Kidney (tissue), 13 donors: ENCODE measurements at regions not wholly inside any gene's neighbourhood (a gene's known extent, or its start where the extent isn't known, plus 50 kb on each side); places are given as distances from the start of the nearest gene placed in this dataset.

Experiments
- DNase-seq, 5 donors: peaks; one replicate each; pipeline ENCODE4 v3.0.0-alpha.2; 2013 to 2020
- FAIRE-seq: peaks from 2 replicates; lab custom pipeline; 2012; peaks lifted over from hg19 to GRCh38; lab: Jason Lieb, UNC
- H3K27ac ChIP-seq, 2 donors: one replicate each; pipeline ENCODE4 v1.7.0; 2013; ENCODE audit warnings: low read depth in 2 of 2, low read length in 2 of 2, inconsistent platforms in 1 of 2
- H3K27me3 ChIP-seq: one replicate; pipeline ENCODE4 v1.7.1; 2013; ENCODE audit warnings: low read length, inconsistent platforms; ENCODE audit not compliant: control insufficient read depth, insufficient read depth
- H3K36me3 ChIP-seq, 3 donors: one replicate each; pipeline versions ENCODE4 v1.7.0 to v1.7.1; 2013; ENCODE audit warnings: low read length in 3 of 3, control low read depth in 1 of 3, inconsistent platforms in 1 of 3; ENCODE audit not compliant: insufficient read depth in 3 of 3, control insufficient read depth in 2 of 3
- H3K4me1 ChIP-seq, 3 donors: one replicate each; pipeline versions ENCODE4 v1.7.0 to v1.7.1; 2013; ENCODE audit warnings: low read length in 3 of 3, inconsistent platforms in 1 of 3, low read depth in 1 of 3; ENCODE audit not compliant: control insufficient read depth in 2 of 3, insufficient read depth in 2 of 3
- H3K4me3 ChIP-seq, 3 donors: one replicate each; pipeline versions ENCODE4 v1.7.0 to v1.8.1; 2013; ENCODE audit warnings: low read length in 3 of 3, control low read depth in 1 of 3, inconsistent platforms in 1 of 3
- H3K9ac ChIP-seq, 3 donors: one replicate each; pipeline versions ENCODE4 v1.7.0 to v1.7.1; 2013; ENCODE audit warnings: low read length in 3 of 3, control low read depth in 1 of 3, inconsistent platforms in 1 of 3
- H3K9me3 ChIP-seq, 3 donors: one replicate each; pipeline versions ENCODE4 v1.7.0 to v1.7.1; 2013; ENCODE audit warnings: low read length in 3 of 3, control low read depth in 1 of 3, inconsistent platforms in 1 of 3; ENCODE audit not compliant: control insufficient read depth in 2 of 3, insufficient read depth in 1 of 3
- CTCF ChIP-seq: IDR thresholded peaks from 3 replicates; pipeline ENCODE4 v1.5.1; 2012; ENCODE audit warnings: mild to moderate bottlenecking, moderate library complexity, borderline replicate concordance; ENCODE audit not compliant: insufficient read depth; ENCODE audit errors: extremely low read depth
- intact Hi-C: fragments of 100-400 bp; cut with DNase I; formaldehyde crosslinking; loops from one replicate; pipeline ENCODE4 v1.11.1; 2022
- donor health status: control.
- donor health status: control.
- donor health status: control.
- donor health status: control.
- donor health status: control.
- donor health status: DM: yes; HTN: yes; CAD: no.
- donor health status: Normal renal cell carcinoma (clear cell type).

DNA sequence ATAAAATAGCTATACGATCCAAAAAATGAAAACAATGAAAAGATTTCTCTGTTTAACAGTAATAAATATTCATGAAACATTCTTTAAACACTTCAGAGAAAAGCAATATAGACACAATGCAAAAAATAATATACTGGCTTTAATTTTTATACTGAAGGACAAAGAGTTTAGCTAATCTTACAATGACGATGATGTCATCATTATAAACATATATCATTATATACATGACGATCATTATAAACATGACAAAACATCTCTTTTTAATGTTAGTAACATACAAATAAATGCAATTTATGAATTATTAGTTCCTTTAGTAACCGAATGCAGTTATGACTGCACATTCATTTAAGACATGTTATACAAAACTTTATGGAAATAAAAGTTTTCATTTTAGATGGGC, 1434.6 kb downstream of the PCDH18 start:
- Histone ChIP-seq H3K36me3 (no peaks in the 10 kb centered on the region), H3K9ac (no peak overlapping the region), H3K4me3 (no peak overlapping the region), H3K4me1 (no peaks in the 10 kb centered on the region), H3K27ac (no peak overlapping the region), H3K9me3 (no peaks in the 10 kb centered on the region), H3K27me3 (no peaks in the 10 kb centered on the region)
- intact Hi-C loops: no loop called here
- DNase-seq: no peak
- no peak for FAIRE-seq
- no peak for TF ChIP-seq CTCF

DNA sequence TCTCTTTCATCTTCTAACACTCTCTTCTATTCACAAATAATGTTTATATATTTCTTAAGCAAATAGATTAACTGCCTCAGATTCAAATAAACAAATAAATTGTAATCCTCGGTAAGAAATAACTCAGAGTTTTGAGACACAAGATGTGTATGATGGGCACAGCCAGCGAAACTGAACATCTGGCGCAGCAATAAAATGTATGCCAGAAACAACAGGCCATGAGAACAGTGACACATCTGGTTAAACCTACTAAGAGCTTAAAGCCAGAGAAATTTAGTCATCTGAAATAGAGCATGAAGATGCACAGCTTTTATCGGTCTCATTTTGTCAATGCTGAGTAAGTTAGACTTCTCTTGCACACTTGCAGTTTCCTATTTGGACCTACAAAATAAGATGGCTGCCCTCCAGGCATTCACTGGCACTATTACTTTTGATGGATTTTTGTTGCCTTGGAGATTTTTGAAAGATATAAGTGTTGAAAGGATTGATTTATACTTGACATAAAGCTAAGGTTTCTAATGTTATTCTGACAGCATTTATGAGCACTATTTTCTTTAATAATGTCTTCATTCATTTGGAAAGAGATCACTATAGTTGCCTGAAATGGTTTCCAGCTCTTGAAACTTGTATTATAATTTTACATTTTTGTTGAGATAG, 1444.0 kb downstream of the PCDH18 start:
- no peak overlapping the region for H3K4me3 ChIP-seq
- DNase-seq: no peak
- H3K36me3 ChIP-seq: no peaks in the 10 kb centered on the region
- intact Hi-C loops: no loop called here
- H3K9me3 ChIP-seq: no peaks in the 10 kb centered on the region
- no peak for FAIRE-seq
- no peak for TF ChIP-seq CTCF
- H3K27ac ChIP-seq: no peak overlapping the region
- no peak overlapping the region for H3K9ac ChIP-seq
- no peaks in the 10 kb centered on the region for H3K27me3 ChIP-seq
- no peaks in the 10 kb centered on the region for H3K4me1 ChIP-seq

DNA sequence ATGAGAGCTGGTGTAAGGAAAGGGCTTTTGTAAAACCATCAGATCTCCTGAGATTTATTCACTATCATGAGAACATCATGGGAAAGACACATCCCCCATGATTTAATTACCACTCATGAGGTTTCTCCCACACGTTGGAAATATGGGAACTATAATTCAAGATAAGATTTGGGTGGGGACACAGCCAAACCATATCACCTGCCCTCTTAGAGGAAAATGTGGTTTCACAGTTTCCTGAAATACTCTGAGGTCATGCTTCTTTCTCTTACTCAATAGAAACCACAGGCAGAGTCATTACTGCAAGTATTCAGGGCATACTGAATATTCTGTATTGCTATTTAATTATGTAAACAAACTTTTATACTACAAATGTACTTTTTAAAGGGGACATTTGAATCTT, 1453.3 kb downstream of the PCDH18 start:
- Histone ChIP-seq H3K27ac (no peak overlapping the region), H3K4me3 (no peak overlapping the region), H3K27me3 (no peaks in the 10 kb centered on the region), H3K9me3 (no peaks in the 10 kb centered on the region), H3K4me1 (no peaks in the 10 kb centered on the region), H3K36me3 (no peaks in the 10 kb centered on the region), H3K9ac (no peak overlapping the region)
- TF ChIP-seq CTCF: no peak
- DNase-seq: no peak
- FAIRE-seq: no peak
- intact Hi-C loops: no loop called here

GRCh38 chr4:136056748-136057147, 1475.5 kb downstream of the PCDH18 start:
- Histone ChIP-seq H3K36me3 (no peaks in the 10 kb centered on the region), H3K4me1 (no peaks in the 10 kb centered on the region), H3K27ac (no peak overlapping the region), H3K9me3 (no peaks in the 10 kb centered on the region), H3K27me3 (no peaks in the 10 kb centered on the region), H3K9ac (no peak overlapping the region), H3K4me3 (no peak overlapping the region)
- intact Hi-C loops: no loop called here
- TF ChIP-seq CTCF: no peak
- DNase-seq: no peak
- no peak for FAIRE-seq
